Vagina (tissue), 2 donors: ENCODE measurements at regions not wholly inside any gene's neighbourhood (a gene's known extent, or its start where the extent isn't known, plus 50 kb on each side); places are given as distances from the start of the nearest gene placed in this dataset.

Source experiments
- DNase-seq, 2 donors: peaks; one replicate each; pipeline ENCODE4 v3.0.0-alpha.2; 2017; ENCODE audit errors: extremely low spot score in 2 of 2
- H3K27ac ChIP-seq: fragments of 200-600 bp; sonication (generic); one replicate; pipeline ENCODE4 v1.5.1; 2019
- H3K27me3 ChIP-seq: fragments of 200-600 bp; sonication (generic); one replicate; pipeline ENCODE4 v1.5.1; 2019
- H3K36me3 ChIP-seq, 2 donors: fragments of 200-600 bp; sonication (generic); one replicate each; pipeline ENCODE4 v1.5.1; 2017 to 2019
- H3K4me1 ChIP-seq: fragments of 200-600 bp; sonication (generic); one replicate; pipeline ENCODE4 v1.5.1; 2019
- H3K4me3 ChIP-seq, 2 donors: fragments of 200-600 bp; sonication (generic); 1 replicate in 1 of 2; 2 replicates in 1 of 2; pipeline ENCODE4 v1.5.1; 2016 to 2019
- H3K9me3 ChIP-seq: fragments of 200-600 bp; sonication (generic); one replicate; pipeline ENCODE4 v1.5.1; 2019
- POLR2A ChIP-seq, 2 donors: fragments of 450-650 bp; IDR thresholded peaks; one replicate each; pipeline ENCODE4 v1.6.1; 2017; ENCODE audit warnings: antibody characterized with exemption in 2 of 2, mild to moderate bottlenecking in 2 of 2, moderate library complexity in 2 of 2
- POLR2AphosphoS5 ChIP-seq, 2 donors: sonication (generic); formaldehyde crosslinking; IDR thresholded peaks; one replicate each; pipeline ENCODE4 v1.9.0; 2017; ENCODE audit warnings: antibody characterized with exemption in 2 of 2, mild to moderate bottlenecking in 2 of 2, low read depth in 1 of 2; ENCODE audit not compliant: insufficient read depth in 1 of 2
- intact Hi-C: fragments of 100-400 bp; cut with DNase I; formaldehyde crosslinking; loops from one replicate; pipeline ENCODE4 v1.15.1; 2023
- TF ChIP-seq, protein P1 (sequence below), 3 experiments: fragments of 450-650 bp in 2 of 3; fragments of 200-600 bp in 1 of 3; sonication (generic) in 1 of 3; IDR thresholded peaks; one replicate each; pipeline ENCODE4 v1.5.1; 2017 to 2019; ENCODE audit warnings: antibody characterized with exemption in 3 of 3, mild to moderate bottlenecking in 2 of 3, moderate library complexity in 2 of 3

- intact Hi-C loops: no loop called here
- H3K9me3 ChIP-seq: no peaks in the 10 kb centered on the region
- no peaks in the 10 kb centered on the region for H3K27me3 ChIP-seq
- no peaks in the 10 kb centered on the region for H3K36me3 ChIP-seq
- peaks cover 18% of the 10 kb centered on the region for H3K4me1 ChIP-seq
- peak overlapping the region; percentile 9 to 21 for H3K4me3 ChIP-seq
- no peak overlapping the region for H3K27ac ChIP-seq
- no peak for TF ChIP-seq POLR2AphosphoS5 (IDR thresholded peaks at IDR 0.05; ENCODE audit: insufficient read depth in 1 of 2, low read depth in 1 of 2)
- no peak for TF ChIP-seq POLR2A (IDR thresholded peaks at IDR 0.05)
- TF ChIP-seq, protein P1, sequence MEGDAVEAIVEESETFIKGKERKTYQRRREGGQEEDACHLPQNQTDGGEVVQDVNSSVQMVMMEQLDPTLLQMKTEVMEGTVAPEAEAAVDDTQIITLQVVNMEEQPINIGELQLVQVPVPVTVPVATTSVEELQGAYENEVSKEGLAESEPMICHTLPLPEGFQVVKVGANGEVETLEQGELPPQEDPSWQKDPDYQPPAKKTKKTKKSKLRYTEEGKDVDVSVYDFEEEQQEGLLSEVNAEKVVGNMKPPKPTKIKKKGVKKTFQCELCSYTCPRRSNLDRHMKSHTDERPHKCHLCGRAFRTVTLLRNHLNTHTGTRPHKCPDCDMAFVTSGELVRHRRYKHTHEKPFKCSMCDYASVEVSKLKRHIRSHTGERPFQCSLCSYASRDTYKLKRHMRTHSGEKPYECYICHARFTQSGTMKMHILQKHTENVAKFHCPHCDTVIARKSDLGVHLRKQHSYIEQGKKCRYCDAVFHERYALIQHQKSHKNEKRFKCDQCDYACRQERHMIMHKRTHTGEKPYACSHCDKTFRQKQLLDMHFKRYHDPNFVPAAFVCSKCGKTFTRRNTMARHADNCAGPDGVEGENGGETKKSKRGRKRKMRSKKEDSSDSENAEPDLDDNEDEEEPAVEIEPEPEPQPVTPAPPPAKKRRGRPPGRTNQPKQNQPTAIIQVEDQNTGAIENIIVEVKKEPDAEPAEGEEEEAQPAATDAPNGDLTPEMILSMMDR (IDR thresholded peaks at IDR 0.05): no peak
- DNase-seq: no peak
Observed at GRCh38 chr6:41470029-41470330, 76.2 kb upstream of the FOXP4 start.

- Histone ChIP-seq H3K4me3 (peak overlapping the region; percentile 9 to 21), H3K4me1 (peaks cover 18% of the 10 kb centered on the region), H3K27me3 (no peaks in the 10 kb centered on the region), H3K36me3 (no peaks in the 10 kb centered on the region), H3K9me3 (no peaks in the 10 kb centered on the region), H3K27ac (no peak overlapping the region)
- TF ChIP-seq POLR2A (IDR thresholded peaks at IDR 0.05) (no peak), POLR2AphosphoS5 (IDR thresholded peaks at IDR 0.05; ENCODE audit: insufficient read depth in 1 of 2, low read depth in 1 of 2) (no peak)
- TF ChIP-seq, protein P1 (IDR thresholded peaks at IDR 0.05): no peak
- DNase-seq: no peak
- intact Hi-C loops: no loop called here
Observed at GRCh38 chr6:41470331-41471063, 75.7 kb upstream of the FOXP4 start.

- H3K9me3 ChIP-seq: no peaks in the 10 kb centered on the region
- H3K27me3 ChIP-seq: no peaks in the 10 kb centered on the region
- no peak for DNase-seq
- TF ChIP-seq, protein P1 (IDR thresholded peaks at IDR 0.05): no peak
- no peak for TF ChIP-seq POLR2AphosphoS5 (IDR thresholded peaks at IDR 0.05; ENCODE audit: insufficient read depth in 1 of 2, low read depth in 1 of 2)
- TF ChIP-seq POLR2A (IDR thresholded peaks at IDR 0.05): no peak
- no peak overlapping the region for H3K27ac ChIP-seq
- peak overlapping the region in 1 of 2 donors; percentile 21 for H3K4me3 ChIP-seq
- peaks cover 18% of the 10 kb centered on the region for H3K4me1 ChIP-seq
- intact Hi-C loops: no loop called here
- H3K36me3 ChIP-seq: no peaks in the 10 kb centered on the region
Observed at GRCh38 chr6:41471064-41471895, 74.9 kb upstream of the FOXP4 start.

GRCh38 chr6:41474213-41474933 lies 71.8 kb upstream of the FOXP4 start:
- intact Hi-C loops: no loop called here
- TF ChIP-seq, protein P1 (IDR thresholded peaks at IDR 0.05): no peak
- TF ChIP-seq POLR2AphosphoS5 (IDR thresholded peaks at IDR 0.05; ENCODE audit: insufficient read depth in 1 of 2, low read depth in 1 of 2): no peak
- no peak overlapping the region for H3K4me3 ChIP-seq
- DNase-seq: no peak
- H3K9me3 ChIP-seq: no peaks in the 10 kb centered on the region
- no peaks in the 10 kb centered on the region for H3K27me3 ChIP-seq
- no peak overlapping the region for H3K27ac ChIP-seq
- H3K4me1 ChIP-seq: peaks cover 18% of the 10 kb centered on the region
- no peaks in the 10 kb centered on the region for H3K36me3 ChIP-seq
